HEK293 (cell line): ENCODE measurements at regions not wholly inside any gene's neighbourhood (a gene's known extent, or its start where the extent isn't known, plus 50 kb on each side); places are given as distances from the start of the nearest gene placed in this dataset.

ENCODE experiments used
- BCL6B ChIP-seq: fragments of 450-650 bp; formaldehyde crosslinking; IDR thresholded peaks from 2 replicates; pipeline ENCODE4 v1.5.1; 2017; ENCODE audit warnings: missing biosample characterization, missing genetic modification characterization
- CTCF ChIP-seq: fragments of 450-650 bp; formaldehyde crosslinking; IDR thresholded peaks from 2 replicates; pipeline ENCODE4 v1.5.1; 2016; ENCODE audit warnings: missing biosample characterization, missing genetic modification characterization
- HOXD13 ChIP-seq: sonication (generic); formaldehyde crosslinking; IDR thresholded peaks from 2 replicates; pipeline ENCODE4 v1.8.0; 2022; ENCODE audit warnings: missing genetic modification reagents, borderline replicate concordance
- KLF16 ChIP-seq: fragments of 450-650 bp; formaldehyde crosslinking; IDR thresholded peaks from 2 replicates; pipeline ENCODE4 v1.5.1; 2017; ENCODE audit warnings: missing biosample characterization, missing genetic modification characterization
- KLF9 ChIP-seq: fragments of 450-650 bp; formaldehyde crosslinking; IDR thresholded peaks from 2 replicates; pipeline ENCODE4 v1.5.1; 2016; ENCODE audit warnings: missing biosample characterization, missing genetic modification characterization, low read depth
- REST ChIP-seq: fragments of 450-650 bp; formaldehyde crosslinking; IDR thresholded peaks from 2 replicates; pipeline ENCODE4 v1.5.1; 2016; ENCODE audit warnings: missing biosample characterization, missing genetic modification characterization
- ZBTB21 ChIP-seq: fragments of 450-650 bp; formaldehyde crosslinking; IDR thresholded peaks from 2 replicates; pipeline ENCODE4 v1.5.1; 2017; ENCODE audit warnings: missing biosample characterization, missing genetic modification characterization
- ZBTB8A ChIP-seq: fragments of 450-650 bp; formaldehyde crosslinking; IDR thresholded peaks from 2 replicates; pipeline ENCODE4 v1.5.1; 2016; ENCODE audit warnings: missing biosample characterization, missing genetic modification characterization
- ZNF146 ChIP-seq: fragments of 450-650 bp; formaldehyde crosslinking; IDR thresholded peaks from 2 replicates; pipeline ENCODE4 v1.5.1; 2016; ENCODE audit warnings: missing biosample characterization, missing genetic modification characterization
- ZNF24 ChIP-seq: fragments of 450-650 bp; formaldehyde crosslinking; IDR thresholded peaks from 2 replicates; pipeline ENCODE4 v1.5.1; 2016; ENCODE audit warnings: missing biosample characterization, missing genetic modification characterization
- ZNF394 ChIP-seq: fragments of 450-650 bp; formaldehyde crosslinking; IDR thresholded peaks from 2 replicates; pipeline ENCODE4 v1.5.1; 2016; ENCODE audit warnings: missing biosample characterization, missing genetic modification characterization, mild to moderate bottlenecking, moderate library complexity, borderline replicate concordance
- ZNF560 ChIP-seq: fragments of 450-650 bp; formaldehyde crosslinking; IDR thresholded peaks from 2 replicates; pipeline ENCODE4 v1.5.1; 2017; ENCODE audit warnings: missing biosample characterization, missing genetic modification characterization, borderline replicate concordance
- ZNF707 ChIP-seq: fragments of 450-650 bp; formaldehyde crosslinking; IDR thresholded peaks from 2 replicates; pipeline ENCODE4 v1.5.1; 2016; ENCODE audit warnings: missing biosample characterization, missing genetic modification characterization

GRCh38 chr6:97364327-97364726, 81.3 kb upstream of the MMS22L start:
- TF ChIP-seq ZBTB21 (no peak), HOXD13 (CRISPR knock-in tag) (no peak), KLF16 (tag by site-specific recombination) (no peak), BCL6B (tag by site-specific recombination) (no peak), ZNF707 (tag by site-specific recombination) (no peak), CTCF (tag by site-specific recombination) (no peak), ZNF394 (no peak), ZNF24 (tag by site-specific recombination) (no peak), ZBTB8A (tag by site-specific recombination) (no peak), REST (tag by site-specific recombination) (no peak), KLF9 (tag by site-specific recombination) (no peak), ZNF146 (tag by site-specific recombination) (no peak), ZNF560 (tag by site-specific recombination) (no peak)
